ENCODE measurements at regions not wholly inside any gene's neighbourhood (a gene's known extent, or its start where the extent isn't known, plus 50 kb on each side); places are given as distances from the start of the nearest gene placed in this dataset.
"Not testable (repeated sequence)": the region's sequence is repeated elsewhere in the genome, so short reads cannot be mapped to it uniquely, and the experiment has no call there.

DNA sequence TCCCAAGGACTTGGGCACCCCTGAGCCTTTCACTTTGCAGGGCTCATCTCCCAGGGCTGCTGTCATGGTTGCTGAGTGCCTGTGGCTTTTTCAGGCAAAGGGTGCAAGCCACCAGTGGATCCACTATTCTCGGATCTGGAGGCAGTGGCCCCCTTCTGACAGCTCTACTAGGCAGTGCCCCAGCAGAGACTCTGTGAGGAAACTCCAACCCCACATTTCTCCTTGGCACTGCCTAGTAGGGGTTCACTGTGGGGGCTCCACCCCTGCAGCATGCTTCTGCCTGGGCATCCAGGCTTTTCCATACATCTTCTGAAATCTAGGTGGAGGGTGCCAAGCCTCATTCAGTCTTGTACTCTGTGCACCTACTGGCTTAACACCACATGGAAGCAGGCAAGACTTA, 675.0 kb upstream of the MBL2 start:
- FAIRE-seq (no peak), DNase-seq (ENCODE audit: extremely low spot score, insufficient read length, low read depth) (no peak)

DNA sequence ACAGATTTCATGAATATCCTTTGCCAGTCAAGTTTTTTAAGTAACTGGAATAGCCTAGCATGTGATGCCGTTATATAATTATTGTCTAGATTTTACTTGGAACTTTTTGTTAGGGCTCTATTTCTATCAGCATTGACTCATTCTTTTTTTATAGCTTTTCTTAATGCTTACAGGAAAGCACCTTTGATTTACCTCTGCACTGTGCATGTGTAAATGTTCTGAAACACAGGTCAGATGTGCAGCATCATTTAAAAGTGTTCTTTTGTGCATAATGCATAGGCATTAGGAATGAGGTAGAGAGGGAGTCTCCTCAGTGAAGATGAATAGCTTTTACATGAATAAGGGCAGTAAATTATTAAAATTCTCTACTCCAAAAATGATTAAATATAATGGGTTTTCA, 669.3 kb upstream of the MBL2 start:
- no peak for FAIRE-seq

DNA sequence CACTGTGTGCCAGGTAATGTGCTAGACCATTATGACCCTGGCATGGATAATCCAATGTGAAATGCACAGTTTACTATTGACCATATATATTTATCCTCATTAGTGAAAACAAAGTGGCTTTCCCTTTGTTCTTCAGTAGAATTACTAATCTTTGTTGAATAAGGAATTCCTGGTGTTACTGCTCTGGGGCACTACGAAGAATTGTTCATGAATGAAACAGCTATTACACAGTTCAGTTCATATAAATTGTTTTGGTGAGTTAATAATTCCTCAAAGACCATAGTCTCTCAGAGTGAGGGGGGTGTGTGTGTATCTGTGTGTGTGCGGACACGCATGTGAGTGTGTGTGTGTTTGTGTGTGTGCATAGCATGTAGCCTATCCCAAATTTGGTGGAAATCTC, 668.0 kb upstream of the MBL2 start:
- no peak for FAIRE-seq
- DNase-seq (ENCODE audit: extremely low spot score, insufficient read length, low read depth): no peak

More for the DNA sequence above, 669.3 kb upstream of the MBL2 start:
- no peak for DNase-seq (ENCODE audit: extremely low spot score, insufficient read length, low read depth)

DNA sequence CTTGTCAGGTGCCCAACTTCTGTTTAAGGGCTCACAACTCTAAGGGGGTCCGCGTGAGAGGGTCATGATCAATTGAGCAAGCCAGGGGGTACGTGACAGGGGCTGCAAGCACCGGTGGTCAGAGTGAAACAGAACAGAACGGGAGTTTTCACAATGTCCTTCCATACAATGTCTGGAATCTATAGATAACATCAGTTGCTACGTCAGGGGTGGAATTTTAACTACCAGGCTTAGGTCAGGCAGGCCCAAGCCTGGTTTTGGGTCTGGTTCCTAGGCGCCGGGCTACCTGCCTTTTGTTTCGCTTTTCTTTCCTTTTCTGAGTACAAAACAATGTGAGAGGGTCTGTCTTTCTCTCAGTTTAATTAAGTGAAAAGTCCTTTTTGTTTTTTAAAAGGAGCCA, 666.5 kb upstream of the MBL2 start:
- DNase-seq (ENCODE audit: extremely low spot score, insufficient read length, low read depth); FAIRE-seq: not testable (repeated sequence)

DNA sequence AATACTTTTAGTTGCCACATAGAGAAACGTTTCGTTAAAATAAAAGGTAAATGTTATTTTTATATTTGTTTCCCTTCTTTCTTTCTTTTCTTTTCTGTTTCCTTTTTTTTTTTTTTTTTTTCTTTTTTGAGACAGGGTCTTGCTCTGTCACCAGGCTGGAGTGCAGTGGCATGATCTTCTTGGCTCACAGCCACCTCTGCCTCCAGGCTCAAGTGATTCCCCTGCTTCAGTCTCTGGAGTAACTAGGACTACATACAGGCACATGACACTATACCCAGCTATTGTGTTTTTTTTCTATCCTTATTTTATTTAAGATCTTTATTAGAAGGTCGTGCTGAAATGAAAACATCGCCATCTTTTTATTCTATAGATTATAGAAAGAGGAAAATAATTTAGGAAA, 661.8 kb upstream of the MBL2 start:
- no peak for FAIRE-seq
- DNase-seq (ENCODE audit: extremely low spot score, insufficient read length, low read depth): no peak

DNA sequence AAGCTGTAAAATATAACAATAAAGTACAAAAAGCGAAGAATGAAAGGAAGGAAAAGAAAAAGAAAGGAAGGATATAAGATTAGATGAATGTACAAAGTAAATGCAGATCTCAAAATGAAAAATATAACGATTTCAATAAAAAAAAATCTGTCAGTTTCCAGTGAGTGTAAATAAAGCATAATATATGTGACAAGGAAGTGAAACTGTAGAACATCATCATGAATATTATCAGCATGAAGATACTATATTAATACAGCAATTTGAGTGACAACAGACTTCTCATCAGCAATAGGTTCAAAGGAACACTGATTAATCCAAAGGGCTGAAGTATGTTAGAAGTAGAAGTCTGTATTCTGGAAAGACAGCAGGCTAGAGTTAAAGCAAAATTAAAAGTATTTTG, 659.5 kb upstream of the MBL2 start:
- DNase-seq (ENCODE audit: extremely low spot score, insufficient read length, low read depth) (no peak), FAIRE-seq (no peak)

DNA sequence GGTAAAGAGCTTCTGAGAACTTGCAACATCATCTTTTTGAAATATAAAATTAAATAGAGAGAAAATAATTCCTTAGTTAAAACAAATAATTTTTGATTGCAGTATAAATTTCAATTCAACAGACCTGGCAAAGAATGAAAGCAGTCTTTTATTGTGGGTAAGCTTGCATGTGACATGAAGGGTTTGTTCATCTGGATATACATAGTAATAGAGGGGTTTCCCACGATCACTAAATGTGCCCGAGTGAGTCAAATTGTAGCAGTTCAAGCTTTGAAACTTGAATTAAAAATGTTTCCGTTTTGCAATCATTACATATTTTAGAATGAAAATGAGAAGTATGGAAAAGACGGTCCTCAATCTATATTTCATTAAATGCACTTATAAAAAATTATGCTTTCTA, 658.4 kb upstream of the MBL2 start:
- DNase-seq (ENCODE audit: extremely low spot score, insufficient read length, low read depth): no peak
- no peak for FAIRE-seq

DNA sequence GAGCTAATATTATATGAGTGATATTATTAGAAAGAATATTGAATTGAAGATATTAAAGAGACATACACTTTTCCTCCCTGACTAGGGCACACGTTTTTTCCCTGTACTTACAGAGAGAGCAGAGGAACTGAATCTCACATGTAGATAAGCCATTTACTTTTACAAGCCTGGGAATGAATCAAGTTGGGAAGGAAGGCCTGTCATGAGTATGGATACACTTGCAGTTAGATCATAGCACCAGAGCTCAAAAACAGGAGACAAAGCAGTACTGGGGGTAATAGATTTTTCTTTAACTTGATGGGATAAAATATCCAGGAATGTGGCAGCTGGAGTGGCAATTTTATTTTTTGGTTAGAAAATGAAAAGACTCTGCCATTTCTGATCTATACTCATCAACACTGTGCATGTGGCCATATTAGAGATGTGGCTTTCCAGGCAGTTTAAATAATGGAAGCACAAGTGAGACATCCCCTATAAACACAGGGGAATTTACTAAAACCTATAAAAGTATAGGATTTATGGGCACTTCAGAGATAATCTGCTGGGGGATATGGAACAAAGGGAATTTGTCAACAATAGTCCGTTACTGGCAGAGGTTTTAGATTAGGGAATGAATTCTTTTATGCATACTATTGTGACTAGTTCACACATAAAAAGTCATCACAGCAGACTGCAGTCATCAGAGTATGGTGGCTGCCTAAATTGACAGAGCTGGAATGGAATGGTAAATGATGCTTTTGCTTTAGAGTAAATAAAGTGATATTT, 657.7 kb upstream of the MBL2 start:
- FAIRE-seq (no peak), DNase-seq (ENCODE audit: extremely low spot score, insufficient read length, low read depth) (no peak)

DNA sequence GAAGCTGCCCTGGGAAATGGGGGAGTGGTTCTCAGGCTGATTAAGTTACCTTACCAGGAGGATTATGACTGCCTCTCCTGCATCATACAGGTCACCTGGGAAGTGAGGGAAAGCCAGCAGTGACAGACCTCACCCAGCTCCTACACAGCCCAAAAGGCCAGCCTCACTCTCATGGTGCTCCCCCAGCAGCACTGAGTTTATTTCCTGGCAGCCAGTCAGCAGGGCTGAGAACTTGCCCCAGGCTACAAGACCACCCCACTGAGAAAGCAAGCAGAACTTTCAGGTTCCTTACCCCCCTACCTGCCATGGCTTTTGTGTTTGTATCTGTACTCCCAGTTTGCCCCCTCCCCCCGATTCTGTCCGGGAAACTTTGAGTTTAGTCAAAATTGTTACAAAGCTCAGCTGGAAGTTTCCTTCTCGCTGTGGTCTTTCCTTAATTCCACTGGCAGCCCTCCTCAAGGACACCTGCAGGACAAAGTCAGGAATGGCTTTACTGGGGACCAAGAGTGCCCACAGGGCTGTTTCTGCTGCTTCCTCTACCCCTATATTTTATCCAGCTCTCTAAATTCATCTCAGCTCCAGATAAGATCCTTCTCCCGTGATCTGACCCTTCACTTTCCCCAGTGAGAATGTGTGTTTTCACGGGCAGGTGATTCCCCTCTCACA, 649.8 kb upstream of the MBL2 start:
- DNase-seq (ENCODE audit: extremely low spot score, insufficient read length, low read depth) (no peak), FAIRE-seq (no peak)

DNA sequence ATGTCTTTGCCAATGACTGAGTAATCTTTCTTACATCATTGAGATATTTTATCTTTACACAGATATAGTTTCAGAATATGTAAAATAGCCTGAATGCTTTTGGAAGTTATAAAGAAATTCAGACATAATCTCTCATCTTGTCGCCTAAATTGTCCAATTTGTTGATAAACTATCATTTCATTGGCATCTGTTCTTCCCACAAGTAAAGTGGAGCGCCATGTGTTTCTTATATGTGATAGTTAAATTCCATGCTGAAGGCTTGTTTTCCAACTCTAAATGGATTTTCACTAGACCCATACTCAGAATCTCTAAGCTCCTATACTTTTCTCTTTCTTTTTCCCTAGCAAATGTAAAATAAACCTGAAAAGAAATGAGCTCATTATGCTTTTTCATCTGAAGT, 640.1 kb upstream of the MBL2 start:
- no peak for FAIRE-seq
- no peak for DNase-seq (ENCODE audit: extremely low spot score, insufficient read length, low read depth)

DNA sequence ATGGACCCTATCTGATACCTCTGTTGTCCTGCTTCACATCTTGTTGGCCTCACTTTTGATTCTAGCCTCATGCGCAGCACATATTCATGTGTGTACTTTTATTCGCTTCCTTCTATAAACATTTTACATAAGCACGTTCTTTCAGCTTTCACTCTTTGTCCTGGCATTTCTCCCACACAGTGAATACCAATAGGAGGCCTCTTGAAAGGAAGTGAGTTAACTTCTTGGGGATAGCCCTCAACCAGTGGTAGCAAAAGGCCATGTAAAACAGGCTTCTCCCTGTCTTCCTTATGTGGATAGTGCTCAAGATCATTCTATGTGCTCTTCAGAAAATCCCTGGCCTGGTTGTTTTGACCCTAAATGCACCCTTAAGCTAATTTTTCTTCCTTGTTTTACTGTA, 633.9 kb upstream of the MBL2 start:
- DNase-seq (ENCODE audit: extremely low spot score, insufficient read length, low read depth) (no peak), FAIRE-seq (no peak)

DNA sequence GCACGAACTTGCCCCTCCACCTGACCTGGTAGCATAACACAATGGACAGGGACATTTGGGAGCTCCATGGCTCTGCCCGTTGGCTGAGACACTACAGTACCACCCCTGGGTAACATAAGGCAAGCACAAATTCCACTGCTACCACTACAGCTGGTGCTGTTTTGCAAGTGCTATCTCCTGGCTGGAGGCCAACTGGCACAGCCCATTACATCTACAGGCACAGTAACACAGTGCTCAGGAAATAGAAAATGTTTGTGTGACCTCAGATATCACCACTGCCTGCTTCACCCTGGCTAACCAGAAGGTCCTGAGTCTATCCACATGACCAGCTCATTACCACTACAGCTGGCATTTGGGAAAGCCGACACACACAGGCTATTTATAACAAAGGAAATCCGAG, 631.1 kb upstream of the MBL2 start:
- FAIRE-seq: no peak
- no peak for DNase-seq (ENCODE audit: extremely low spot score, insufficient read length, low read depth)

DNA sequence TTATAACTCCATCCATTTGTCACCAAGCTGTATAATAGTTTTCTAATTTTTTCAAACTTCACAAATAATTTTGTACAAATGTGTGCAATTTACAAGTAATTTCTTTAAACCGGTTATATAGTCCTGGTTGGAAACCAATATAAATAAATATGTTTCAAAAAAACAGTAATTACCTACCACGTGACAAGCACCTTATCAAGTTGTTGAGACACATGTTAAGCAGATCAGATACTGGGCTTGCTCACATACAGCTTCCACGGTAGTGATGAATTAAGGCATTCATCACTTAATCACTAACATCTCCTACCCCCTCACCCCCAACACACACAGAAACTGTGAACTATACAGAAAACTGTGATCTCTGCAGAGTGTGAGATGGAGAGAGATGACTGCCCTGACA, 630.0 kb upstream of the MBL2 start:
- DNase-seq (ENCODE audit: extremely low spot score, insufficient read length, low read depth): no peak
- no peak for FAIRE-seq

DNA sequence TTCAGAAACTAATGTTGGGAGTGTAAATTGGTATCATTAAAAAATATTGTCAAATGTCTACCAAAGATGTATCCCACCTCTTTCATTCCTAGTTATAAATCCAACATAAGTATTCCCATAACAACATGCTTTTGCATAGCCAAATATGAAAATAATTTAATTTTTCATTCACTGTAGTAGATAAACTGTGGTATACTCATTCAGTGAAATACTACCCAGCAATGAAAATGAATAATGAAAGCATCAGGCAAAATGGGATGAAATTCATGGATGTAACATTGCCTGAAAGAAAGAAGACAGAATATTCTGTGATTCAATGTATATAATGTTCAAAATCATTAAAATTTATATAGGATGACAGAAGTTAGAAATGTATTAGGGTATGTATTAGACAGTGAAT, 629.0 kb upstream of the MBL2 start:
- no peak for DNase-seq (ENCODE audit: extremely low spot score, insufficient read length, low read depth)
- FAIRE-seq: no peak

DNA sequence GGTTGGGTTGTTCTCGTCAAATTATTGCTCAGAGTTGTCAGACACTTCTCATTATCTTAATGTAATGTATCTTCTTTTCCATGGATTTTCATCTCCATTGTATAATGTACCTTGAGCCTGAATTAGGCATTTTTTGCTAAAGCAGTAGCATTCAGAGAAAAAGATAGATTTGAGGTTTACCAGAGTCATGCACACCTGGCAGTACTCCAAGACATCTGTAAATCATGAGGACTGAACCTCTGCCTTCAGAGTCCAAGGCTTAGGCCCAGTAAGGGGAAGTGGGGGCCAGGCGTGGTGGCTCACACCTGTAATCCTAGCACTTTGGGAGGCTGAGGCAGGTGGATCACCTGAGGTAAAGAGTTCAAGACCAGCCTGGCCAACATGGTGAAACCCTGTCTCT, 624.3 kb upstream of the MBL2 start:
- FAIRE-seq: no peak
- DNase-seq (ENCODE audit: extremely low spot score, insufficient read length, low read depth): no peak

DNA sequence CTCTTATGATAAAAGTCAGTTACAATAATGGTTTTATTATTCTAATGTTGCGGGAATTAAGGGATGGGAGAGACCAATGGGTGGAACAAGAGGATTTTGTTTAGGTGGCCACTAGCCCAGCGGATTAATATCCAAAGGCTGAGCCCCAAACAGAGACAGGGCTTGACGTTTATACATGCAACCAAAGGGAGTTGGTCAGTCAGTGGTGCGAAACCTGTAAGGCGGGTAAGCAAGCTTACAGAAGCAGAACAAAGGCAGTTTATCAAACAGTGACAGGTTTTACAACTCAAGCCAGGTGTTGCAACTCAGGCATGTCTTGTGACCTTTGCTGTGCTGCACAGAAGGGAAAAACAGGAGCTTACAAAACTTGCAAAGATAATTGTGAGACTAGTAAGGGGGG, 622.9 kb upstream of the MBL2 start:
- DNase-seq (ENCODE audit: extremely low spot score, insufficient read length, low read depth) (no peak), FAIRE-seq (no peak)

DNA sequence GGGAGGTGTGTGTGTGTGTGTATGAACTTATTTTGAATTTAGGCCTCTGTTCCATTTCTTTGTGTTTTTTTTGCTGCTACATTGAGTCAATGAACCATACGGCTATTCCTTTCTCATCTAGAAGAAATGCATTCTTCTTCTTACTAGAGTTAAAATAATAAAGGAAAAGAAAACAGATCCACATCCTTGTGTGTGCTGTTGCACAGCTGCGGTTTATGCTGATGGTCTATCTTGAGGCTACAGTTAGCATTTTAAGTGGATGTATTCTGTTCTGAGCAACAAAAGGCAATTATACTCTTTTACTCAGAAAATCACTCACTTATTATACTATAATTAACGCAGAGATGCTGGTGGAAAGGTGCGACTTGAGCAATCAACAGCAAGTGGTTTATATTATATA, 615.0 kb upstream of the MBL2 start:
- DNase-seq (ENCODE audit: extremely low spot score, insufficient read length, low read depth): no peak
- no peak for FAIRE-seq

DNA sequence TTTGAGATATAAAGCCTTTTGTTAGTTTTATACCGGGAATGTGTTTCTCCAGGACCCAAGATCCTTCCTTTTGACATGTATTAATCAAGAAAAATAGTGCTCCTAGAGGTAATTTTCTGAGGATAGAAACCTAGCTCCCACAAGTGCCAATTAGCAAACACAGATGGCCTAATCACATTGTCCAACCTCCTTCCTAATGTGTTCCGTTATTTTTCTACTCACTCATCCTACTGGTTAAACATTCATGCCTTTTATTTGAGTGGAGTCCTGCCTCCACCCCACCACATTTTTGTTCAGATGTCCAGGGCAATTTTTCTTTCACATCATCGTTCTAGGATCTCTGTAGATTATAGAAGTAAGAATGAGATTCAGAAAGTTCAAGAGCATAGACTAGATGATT, 610.0 kb upstream of the MBL2 start:
- no peak for FAIRE-seq
- no peak for DNase-seq (ENCODE audit: extremely low spot score, insufficient read length, low read depth)

DNA sequence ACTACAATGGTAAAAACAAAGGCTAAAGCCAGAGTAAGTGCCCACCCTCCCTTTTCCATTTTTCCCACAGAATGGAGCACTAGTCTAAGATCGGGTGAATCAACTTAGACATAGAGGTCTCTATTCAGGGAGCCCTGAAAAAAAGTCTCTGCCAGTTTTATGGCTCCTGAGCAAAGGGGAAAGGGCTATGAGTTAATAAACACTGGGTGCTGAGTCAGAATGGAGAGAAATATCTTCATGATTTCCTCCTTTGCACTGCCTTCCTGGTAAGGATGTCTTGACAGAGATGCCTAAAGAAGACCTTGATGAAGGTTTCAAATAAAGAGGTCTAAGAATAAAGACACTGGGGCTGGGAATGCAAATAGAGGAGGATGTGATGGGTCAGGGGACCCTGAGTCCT, 607.4 kb upstream of the MBL2 start:
- DNase-seq (ENCODE audit: extremely low spot score, insufficient read length, low read depth) (no peak), FAIRE-seq (no peak)

DNA sequence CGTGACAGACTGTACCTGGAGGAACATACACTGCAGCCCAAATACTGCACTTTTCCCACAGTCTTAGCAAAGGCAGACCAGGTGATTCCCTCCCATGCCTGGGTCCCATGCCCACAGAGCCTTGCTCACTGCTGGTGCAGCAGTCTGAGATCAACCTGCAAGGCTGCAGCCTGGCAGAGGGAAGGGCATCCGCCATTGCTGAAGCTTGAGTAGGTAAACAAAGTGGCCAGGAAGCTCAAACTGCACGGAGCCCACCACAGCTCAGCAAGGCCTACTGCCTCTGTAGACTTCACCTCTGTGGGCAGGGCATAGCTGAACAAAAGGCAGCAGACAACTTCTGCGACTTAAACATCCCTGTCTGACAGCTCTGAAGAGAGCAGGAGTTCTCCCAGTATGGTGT, 597.8 kb upstream of the MBL2 start:
- FAIRE-seq: no peak

DNA sequence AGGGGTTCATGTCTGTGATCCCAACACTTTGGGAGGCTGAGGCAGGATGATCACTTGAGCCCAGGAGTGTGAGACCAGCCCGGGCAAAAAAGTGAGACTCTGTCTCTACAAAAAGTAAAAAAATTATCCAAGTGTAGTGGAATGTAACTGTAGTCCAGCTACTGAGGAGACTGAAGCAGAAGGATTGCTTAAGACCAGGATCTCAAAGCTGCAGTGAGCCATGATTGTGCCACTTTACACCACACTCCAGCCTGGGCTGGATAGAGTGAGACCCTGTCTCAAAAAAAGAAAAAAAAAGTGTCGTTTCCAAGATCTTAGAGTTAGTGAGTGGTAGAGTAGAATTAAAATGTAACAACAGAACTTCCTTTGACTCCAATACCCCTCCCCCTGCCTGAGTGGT, 589.4 kb upstream of the MBL2 start:
- FAIRE-seq (no peak), DNase-seq (ENCODE audit: extremely low spot score, insufficient read length, low read depth) (no peak)

More for the DNA sequence above, 597.8 kb upstream of the MBL2 start:
- DNase-seq (ENCODE audit: extremely low spot score, insufficient read length, low read depth): no peak

DNA sequence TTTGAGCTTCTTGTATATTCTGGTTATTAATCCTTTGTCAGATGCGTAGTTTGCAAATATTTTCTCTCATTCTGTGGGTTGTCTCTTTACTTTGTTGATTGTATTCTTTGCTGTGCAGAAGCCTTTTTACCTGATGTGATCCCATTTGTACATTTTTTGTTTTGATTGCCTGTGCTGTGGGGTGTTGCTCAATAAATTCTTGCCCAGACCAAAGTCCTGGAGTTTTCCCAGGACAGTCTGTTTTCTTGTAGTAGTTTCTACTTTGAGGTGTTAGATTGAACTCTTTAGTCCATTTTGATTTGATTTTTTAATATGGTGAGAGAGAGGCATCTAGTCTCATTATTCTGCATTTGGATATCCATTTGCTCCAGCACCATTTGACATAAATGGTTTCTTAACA, 588.7 kb upstream of the MBL2 start:
- no peak for DNase-seq (ENCODE audit: extremely low spot score, insufficient read length, low read depth)
- no peak for FAIRE-seq

All from GM18507 (cell line).